ACHN (cell line): ENCODE measurements at regions not wholly inside any gene's neighbourhood (a gene's known extent, or its start where the extent isn't known, plus 50 kb on each side); places are given as distances from the start of the nearest gene placed in this dataset.

Source experiments
- DNase-seq: peaks from one replicate; pipeline ENCODE4 v3.0.0-alpha.2; 2015
- in situ Hi-C: cut with HindIII; loops from 2 replicates; pipeline ENCODE4 v1.10.0; 2017; ENCODE audit warnings: low sequenced_read_pairs, low pct_ligation_motif_present, low pct_unique_long_range_greater_than_20kb

DNA sequence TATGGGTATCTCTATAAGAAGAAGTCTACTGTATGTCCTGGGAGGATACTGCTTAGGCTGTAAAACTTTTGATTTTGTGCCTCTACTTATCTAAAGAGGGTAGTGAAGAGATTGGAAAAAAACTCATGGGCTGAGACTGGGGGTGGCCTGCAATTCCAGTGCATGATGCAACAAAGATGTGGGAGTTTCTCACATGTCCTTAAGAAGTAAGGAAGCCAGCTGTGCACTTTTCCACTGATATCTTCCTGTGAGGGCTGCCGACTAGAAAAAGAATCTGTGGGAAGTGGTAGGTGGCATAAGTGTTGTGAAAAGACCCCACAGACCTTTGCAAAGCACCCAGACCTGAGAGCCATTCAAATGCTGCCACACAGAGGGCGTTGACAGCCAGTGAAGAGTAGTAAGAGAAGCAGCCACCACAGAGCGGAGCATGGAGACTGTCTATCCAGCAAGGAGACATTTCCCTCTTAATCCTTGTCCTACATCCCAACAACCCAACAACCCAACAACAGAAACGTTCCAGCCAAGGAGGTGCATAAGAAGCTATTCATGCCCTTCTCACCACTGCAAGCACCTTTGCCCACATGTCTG lies 65.1 kb downstream of the PFDN4 start:
- no peak for DNase-seq
- in situ Hi-C loops, result no loop called here

DNA sequence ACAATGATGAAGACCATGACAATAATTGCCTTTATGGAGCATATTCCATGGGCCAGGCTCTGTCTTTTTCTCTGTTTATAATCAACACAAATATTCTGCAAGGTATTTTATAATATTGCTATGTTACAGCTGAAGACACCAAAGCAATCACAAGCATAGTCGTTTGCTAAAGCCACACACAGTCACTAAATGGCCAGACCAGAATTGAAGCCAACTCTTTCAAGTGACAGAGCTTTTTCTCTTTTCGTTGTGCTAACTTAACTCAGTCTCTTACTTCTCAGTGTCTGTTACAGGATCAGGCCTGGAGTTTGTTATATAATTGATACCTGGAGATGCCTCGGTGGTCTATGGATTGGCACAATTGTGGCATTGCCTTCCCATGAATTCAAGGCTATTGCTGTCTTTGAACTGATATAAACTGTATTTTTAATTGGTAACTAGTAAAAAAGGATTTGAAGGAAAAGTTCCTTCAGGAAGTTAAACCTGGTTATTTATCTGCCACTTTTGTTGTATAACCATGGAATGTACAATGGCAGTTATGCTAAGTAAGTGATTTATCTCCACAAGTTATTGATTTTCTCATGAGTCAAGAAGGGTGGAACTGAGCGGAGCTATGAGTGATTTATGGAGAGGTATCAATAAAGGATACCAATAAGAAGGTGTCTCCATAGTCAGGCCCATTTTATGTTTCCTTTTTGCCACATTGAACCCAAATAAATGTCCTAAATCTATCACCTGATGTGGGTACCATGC lies 67.6 kb downstream of the PFDN4 start:
- no peak for DNase-seq
- in situ Hi-C loops, result no loop called here

DNA sequence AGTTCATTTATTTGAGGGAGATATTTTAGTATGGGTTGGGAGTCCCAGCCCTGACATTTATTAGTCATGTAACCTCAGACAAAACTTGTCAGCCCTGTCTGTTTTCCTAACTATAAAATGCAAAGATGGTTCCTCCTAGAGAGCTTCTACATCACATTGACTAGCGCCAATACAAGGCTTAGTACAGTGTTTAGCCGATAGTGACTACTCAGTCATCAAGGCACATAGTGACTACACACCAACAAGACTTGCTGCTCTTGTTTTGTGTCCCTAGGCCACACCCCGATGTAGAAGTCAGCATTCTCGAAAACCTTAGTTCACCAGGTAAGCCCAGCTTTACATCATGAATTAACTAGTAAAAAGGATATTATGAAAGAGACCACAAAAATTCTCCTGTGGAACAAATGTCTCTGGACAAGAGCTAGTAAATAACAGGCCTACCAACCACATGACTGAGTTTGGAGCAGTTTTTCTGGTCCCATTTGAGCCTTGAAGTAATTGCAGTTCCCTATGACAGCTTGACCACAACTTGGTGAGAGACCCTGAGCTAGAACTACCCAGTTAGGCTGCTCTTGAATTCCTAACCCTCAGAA lies 68.8 kb downstream of the PFDN4 start:
- no peak for DNase-seq
- in situ Hi-C loops, result no loop called here

DNA sequence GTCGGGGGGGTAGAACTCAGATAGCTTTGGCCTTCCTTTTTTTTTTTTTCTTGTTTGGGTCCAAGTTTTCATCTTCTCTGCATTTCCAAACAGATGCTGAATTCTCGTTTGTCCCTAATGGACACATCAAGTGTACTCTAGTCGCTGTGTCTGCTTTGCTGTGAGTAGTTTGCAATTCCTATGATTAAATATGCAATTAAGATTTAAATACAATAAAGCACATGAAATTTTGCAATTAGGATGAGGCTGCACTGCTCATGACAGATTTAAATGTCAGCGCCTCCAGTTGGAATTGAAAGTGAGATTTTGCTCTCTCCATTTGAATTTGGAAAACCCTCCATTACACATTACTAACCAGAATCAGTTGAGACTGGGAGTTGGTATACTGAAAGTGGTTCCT lies 70.4 kb downstream of the PFDN4 start:
- in situ Hi-C loops, result no loop called here
- no peak for DNase-seq

DNA sequence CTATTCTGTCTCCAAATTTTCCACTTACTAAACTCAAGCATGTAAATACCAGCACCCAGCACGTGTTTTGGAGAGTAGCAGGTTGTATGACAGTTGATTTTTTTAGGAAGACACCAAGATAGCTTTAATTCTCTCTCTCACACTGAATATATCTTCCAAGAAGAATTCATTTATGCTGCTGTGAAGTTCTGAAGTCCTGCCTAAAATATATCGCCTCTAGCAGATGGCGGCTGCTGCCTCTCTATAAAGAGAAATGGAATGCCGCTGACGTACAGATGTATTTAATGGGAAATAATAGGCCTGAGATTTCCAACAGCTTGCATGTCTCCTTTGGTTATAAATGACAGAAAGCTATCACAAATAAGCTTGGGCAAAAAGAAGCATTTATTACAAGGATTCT lies 74.7 kb downstream of the PFDN4 start:
- DNase-seq, result no peak
- in situ Hi-C loops, result no loop called here

DNA sequence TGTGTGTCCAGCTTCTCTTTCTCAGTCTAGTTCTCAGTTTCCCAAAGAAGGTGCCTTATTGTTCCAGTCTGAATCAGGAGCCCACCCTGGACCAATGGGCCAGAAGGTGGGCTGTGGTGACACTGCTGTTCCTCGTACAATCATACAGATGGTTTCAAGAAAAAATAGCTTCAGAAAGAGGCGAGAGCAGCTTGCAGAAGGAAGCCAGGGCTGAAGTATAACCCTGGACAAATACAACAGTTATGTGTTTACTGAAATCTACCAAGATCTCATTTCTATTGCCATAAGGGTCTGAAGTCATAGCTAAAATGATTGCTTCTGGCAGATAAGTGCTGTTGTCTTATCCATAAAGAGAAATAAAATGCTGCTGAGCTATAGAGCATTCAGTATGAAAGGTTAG lies 75.4 kb downstream of the PFDN4 start:
- DNase-seq, result no peak
- in situ Hi-C loops, result no loop called here

DNA sequence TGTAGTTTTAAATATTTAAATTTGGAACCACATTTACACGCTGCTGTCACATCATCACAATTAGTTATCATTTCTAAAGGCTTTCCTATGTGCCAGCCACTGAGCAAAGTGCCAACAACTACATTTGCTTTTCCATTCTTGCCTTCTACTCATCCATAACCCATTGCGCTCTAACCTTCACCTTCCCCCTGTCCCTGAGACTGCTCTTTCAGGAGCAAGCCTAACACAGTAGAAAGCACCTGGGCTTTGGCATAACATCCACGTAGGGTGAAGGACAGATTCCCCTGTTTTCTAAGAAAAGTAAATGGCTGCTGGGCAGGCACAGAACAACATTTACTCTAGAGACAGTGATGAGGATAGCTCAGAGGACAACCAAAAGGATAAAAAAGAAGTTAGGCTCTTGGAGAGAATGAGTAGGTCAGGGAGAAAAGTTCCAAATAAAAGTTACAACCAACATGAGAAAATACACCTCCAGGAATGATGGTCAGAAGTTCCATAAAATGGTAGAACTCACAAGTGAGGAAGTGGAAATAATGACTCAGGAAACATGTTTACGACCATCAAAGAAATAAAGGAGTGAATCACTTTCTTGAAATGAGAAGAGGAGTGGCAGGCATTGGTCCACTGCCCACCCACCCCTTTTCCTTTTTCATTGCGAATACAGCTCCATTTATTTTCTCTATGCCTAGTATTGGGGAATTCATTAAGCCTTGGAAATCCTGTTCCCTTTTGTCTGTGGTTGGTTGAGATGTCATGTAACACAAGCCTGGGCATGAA lies 77.2 kb downstream of the PFDN4 start:
- DNase-seq, result no peak
- in situ Hi-C loops, result no loop called here

DNA sequence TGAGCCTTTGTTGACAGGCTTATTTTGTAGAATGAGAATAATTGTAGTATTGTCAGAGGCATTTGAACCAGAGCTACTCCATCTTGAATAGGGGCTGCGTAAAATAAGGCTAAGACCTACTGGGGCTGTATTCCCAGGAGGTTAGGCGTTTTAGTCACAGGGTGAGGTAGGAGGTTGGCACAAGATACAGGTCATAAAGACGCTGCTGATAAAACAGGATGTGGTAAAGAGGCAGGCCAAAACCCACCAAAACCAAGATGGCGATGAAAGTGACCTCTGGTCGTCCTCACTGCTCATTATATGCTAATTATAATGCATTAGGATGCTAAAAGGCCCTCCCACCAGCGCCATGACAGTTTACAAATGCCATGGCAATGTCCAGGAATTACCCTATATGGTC lies 82.7 kb downstream of the PFDN4 start:
- in situ Hi-C loops, result no loop called here
- DNase-seq, result no peak

DNA sequence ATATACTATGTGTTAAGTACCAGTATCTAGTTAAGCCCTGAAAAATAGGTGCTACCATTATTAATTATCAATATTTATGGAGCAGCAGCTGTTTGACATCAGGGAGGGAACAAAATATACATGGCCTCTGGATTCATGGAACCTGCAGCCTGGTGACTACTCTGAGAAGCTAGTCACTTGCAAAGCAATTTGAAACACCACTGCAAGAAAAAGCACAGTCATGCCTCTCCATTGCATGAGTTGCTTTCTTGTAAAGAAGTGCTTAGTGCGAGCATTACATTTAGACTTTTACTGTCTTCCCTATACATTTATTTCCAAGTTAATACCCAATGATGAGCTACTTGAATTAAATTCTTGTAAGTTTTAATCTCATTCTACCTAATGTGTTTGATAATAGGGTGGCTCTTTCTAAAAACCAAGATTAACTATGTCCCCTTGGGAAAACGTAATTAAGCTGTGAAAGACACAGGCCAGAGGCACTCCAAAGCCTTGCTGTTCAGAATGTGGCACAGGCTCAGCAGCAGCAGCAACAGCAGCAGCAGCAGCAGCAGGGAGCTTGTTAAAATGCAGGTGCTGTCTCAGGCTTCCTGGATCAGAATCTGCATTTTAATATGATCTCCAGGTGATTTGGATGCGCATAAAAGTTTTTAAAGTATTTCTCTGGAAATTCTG lies 83.6 kb downstream of the PFDN4 start:
- no peak for DNase-seq
- in situ Hi-C loops, result no loop called here

DNA sequence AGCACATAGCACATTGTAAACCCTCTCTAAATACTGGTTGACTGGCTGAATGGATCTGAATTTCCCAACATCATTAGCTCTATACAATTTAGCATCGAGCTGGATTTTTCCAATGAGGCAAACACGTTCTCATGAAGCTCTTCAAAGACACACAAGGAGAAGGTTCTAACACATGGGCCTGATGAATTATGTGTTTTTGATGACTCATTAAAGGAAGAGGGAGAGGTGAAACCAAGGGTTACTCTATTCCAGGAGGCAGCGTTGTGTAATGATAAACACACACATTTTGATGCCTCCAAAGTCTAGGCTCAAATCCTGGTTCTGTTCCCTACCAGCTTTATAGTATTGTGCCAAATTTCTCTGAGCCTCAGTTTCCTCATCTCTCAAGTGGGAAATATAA lies 84.3 kb downstream of the PFDN4 start:
- DNase-seq, result no peak
- in situ Hi-C loops, result no loop called here

DNA sequence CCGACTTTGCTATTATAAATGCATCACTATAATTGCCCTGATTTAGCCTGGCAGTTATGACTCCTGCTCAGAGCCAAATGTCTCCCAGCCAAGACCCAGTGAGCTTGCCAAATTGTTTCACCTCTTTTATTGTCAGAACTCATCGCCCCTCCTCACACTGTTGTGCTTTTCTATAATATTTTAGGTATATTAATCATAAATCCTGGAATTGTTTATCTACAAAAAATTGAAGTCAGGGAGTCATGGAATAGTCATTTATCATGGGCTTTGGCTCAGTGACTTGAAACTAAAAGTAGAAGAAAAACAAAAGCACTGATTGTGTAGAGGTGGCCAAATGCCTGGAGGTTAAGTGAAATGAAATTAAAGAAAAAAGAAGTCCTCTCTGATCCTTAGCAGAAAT lies 85.6 kb downstream of the PFDN4 start:
- in situ Hi-C loops, result no loop called here
- no peak for DNase-seq

DNA sequence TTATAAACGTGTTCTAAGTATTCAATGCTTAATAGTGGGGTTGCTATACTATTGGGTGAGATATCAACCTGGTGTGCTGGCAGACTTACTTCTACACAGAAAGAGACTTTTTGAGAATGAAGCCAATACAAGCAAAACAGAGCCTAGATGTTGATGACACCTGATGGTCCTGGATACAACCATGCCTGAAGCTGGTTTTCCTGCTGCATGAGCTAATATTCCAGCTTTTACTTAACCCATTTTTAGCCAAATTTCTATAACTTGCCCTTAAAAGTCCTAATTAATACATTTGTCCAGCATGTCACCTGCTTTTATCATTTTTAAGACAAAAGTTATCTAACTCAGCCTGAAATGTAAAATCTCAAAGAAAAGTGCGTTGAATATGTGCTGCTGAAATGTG lies 86.2 kb downstream of the PFDN4 start:
- in situ Hi-C loops, result no loop called here
- no peak for DNase-seq

DNA sequence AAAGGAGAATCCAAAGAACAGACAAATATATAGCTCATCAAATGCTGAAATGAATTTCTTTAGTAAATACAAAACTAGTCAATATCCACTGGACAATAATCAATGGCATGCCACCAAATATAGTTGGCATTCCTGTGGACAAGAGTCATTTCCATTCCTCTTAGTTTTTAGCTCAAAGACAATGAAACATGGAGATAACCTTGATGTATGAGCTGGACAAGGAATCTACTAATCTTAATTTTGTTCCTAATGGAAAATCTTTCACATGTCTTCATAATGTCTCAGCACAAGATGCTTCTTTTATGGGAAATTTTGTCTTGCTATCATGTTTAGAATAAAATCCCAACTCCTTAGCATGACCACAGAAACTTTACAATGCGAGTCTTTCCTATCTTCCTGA lies 87.8 kb downstream of the PFDN4 start:
- in situ Hi-C loops, result no loop called here
- DNase-seq, result no peak

DNA sequence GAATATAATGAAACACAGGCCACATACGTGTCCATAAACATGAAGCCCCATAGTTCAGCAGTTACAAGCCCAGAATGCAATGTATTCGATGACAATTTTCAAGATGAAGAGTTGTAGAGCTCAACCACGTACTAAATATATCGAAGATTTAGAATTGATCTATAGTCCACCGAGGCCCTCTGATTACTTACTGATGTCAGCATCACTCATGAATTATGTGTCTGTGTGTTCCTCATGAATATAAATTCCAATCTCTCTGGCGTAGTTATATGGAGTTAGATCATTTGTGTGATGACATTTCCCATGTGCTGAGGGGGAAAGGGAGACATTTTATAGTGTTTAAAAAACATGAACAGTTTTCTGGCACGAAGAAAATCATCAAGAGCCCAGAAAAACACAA lies 97.5 kb downstream of the PFDN4 start:
- no peak for DNase-seq
- in situ Hi-C loops, result no loop called here

DNA sequence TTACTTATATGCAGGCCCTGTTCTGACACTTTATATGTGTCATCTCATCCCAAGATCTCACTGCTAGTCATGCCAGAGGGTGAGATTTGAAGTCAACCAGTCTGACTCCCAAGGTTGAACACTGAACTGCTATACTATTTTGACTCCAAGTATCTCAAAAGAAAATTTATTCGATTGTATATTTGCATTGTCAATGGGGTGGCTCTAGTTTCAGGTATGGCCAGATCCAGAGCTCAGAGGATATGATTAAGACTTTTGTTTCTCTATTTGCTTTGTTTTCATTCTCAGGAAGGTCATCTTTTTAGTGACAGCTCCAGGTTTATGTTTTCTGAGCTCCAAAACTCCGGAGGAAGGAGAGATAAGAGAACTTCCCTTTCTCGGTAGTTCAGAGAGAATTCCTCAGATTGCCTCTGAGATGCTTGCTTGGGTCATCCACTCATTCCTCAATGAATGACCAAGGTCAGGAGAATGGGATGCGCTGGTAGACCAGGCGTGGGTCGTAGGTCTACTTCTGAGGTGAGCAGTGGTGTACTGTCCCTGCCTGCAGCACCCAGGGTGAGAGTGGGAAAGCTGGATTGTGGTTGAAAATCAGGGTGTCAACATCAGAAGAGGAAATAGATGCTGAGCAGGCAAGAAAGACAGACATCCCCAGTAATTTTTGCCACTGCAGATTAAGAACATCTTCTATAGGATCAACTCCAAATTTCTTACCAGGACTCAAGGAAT lies 99.3 kb downstream of the PFDN4 start:
- in situ Hi-C loops, result no loop called here

DNA sequence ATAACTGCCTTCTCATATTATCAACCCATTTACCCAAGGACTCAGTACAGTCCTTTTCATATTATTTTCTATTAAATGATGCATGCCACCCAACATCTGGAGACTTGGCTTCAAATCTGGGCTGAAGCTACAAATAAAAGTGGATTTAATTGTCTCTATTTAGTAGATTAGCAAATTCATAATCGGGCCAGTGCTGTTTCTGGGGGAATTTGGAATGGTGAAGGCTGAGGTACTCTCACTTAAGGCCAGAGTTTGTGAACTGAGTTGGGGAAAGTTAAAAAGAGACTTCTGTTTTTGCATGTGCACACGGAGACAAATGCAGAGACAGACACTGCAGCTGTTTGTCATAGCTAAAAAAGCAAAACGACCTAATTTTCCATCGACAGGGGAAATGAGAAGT lies 100.9 kb downstream of the PFDN4 start:
- in situ Hi-C loops, result no loop called here
- DNase-seq, result no peak

More for the DNA sequence above, 99.3 kb downstream of the PFDN4 start:
- DNase-seq, result no peak

DNA sequence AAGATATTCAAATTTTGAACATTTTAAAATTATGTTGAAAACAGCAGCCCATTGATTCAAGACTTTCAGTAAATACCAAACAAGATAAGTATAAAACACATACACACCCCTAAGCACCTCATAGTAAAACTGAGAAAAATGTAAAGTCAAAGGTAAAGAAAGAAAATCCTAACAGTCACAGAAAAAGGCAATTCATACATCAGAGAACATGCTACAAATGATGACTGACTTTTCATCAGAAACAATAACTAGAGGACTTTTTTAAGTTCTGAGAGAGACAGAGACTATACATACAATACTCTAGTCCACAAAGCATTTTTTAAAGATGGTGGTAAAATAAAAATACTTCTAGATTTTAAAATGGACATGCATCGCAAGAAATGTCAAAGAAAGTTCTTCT lies 111.0 kb downstream of the PFDN4 start:
- in situ Hi-C loops, result no loop called here

DNA sequence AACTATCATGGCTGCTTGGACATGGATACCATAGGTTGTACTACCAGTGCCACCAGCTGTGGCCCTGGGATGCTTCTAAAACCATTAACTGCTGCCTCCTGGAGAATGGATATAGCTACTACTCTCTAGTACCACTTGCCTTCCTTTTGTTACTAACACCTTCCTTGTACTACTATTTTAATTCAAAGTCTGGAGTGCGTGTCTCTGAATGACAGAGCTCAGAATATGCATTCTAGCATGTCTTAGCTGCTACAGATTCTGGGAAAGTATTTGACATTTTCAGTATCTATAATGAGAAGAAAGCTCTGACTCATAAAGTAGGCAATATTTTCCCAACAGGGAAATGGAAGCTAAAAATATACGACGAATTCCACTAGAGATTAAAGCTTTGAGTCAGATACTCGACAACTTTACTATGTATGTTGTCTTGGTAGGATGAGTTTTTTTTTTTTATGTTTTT lies 112.3 kb downstream of the PFDN4 start:
- in situ Hi-C loops, result no loop called here
- DNase-seq, result no peak

More for the DNA sequence above, 111.0 kb downstream of the PFDN4 start:
- DNase-seq, result no peak
